ENCODE measurements at regions not wholly inside any gene's neighbourhood (a gene's known extent, or its start where the extent isn't known, plus 50 kb on each side); places are given as distances from the start of the nearest gene placed in this dataset.

DNA sequence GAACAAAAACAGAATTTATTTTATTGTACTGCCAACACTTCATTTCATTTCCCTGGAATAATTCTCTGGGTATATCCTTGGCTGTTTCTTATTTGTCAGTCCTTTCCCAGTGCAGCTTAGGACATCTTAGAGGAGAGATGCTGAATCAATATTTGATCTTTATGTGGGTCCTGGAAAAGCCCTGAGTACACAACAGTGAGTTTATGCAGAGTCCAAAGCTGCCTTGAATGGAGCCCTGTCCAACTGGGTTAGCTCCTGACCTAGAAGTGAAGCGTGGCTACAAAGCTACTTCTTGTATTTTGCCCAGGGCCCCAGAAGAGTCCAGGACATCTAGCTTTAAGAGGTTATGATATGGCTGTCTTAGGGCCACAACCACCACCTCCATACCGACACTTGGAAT is 378.0 kb upstream of the FAT3 start:
- H3K4me3 ChIP-seq (ENCODE audit: low read length) = no peak overlapping the region
- DNase-seq (ENCODE audit: low read depth, low spot score) = no peak

DNA sequence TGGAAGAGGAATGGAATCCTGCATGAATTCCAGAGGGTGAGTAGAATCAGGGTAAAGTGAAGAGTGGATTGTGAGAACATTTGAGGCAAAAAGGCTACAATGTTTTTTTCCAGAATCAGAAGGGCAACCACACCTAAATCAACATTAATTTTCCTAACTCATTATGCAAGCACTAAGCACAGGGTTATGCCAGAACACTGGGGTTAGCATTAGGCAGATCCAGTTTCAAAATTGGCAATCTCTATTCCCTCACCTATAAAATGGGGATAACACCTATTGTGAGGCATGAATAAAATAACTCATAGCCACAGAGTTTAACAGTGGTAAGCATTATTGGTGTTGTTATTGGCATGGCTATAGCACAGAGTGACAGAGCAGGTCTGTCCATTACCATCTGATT is 378.6 kb upstream of the FAT3 start:
- H3K4me3 ChIP-seq (ENCODE audit: low read length) = no peak overlapping the region
- no peak for DNase-seq (ENCODE audit: low read depth, low spot score)

DNA sequence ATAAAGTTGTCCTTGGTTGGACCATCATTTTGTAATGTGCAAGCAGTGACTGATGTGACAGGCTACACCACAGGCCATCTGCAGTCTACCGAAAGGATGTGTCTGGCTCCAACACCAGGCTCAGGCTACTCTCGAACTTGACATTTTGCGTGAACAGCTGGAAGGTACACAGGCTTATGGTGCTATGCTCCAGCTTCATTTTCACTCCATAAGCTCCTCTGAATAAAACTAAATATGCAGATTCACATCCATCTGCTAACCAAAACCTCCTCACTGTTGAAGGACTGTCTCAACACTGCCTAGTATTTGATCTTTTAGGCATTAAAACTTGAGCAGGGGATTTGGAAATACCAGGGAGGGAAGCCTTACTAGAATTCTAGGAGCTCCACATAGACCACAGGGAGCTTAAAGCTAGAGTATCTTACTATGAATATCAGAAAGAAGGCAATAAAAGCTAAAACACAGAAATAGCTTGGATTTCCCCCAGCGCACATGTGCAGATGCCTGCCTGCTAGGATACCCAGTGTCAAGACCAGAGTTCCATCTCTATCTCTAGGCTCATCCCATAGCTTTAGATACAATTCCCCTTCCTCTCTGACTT is 383.9 kb upstream of the FAT3 start:
- DNase-seq (ENCODE audit: low read depth, low spot score) = no peak
- no peak overlapping the region for H3K4me3 ChIP-seq (ENCODE audit: low read length)

DNA sequence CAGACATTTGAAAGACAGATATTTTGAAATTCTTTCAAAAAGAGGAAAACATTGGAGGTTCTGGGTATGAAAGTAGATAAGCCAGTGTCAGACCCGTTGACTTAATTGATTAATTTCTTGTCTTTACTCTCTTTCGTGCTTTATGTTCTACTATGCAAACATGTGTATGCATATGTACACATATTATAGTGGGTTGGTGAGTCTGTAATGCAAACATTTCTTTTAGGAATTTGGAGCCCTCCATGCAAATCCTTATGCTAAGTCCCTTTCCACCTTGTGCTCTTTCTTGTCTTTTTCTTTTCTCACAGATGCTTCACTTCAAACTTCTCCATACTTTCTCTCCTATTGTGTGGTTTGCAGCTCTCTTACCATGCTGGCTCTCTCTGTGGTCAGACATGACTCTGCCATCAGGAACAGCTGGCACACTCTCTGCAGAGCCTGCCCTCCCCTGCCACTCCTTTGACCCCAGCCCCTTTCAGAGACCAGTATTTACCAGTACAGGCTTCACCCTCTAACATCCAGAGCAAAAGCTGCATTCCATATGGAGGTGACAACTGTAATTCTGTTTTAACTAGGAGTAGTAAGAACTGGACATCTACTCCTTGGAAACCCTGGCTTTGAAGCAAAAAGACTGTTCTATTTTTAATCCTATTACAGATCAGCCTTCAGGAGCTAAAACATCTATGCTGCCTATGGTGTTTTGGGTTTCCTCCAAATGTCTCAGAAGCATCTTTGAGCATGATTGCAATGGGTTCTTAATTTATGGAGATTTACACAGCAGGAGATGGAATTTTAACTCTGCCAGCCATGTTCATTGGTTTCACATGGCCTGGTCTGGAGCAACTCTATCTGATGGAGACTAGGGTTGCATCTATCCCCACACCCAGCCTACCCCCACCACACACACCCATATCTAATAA is 386.9 kb upstream of the FAT3 start:
- no peak for DNase-seq (ENCODE audit: low read depth, low spot score)
- no peak overlapping the region for H3K4me3 ChIP-seq (ENCODE audit: low read length)

DNA sequence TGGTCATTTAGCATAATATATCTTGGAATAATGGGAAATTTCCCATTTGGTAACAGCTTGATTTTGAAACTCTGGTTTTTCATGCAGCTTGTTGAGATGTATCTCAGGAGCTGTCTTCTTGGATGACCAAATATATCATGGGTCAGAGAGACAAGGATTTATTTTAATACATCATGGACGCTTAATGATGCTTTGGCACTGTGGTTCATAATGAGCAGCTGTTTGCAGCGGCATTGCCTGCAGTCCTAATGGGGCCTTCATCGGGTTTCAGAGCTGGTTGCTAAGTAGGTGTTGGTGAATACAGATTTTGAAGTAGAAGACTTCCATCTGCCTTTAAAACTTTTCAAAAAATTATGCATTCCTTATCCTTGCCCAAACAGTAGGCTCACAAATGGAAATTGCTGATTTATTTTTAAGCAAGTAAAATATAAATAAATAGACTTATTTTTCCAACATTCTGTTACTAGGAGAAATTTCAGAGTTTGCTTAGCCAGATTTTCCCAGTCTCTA is 389.5 kb upstream of the FAT3 start:
- DNase-seq (ENCODE audit: low read depth, low spot score) = no peak
- no peak overlapping the region for H3K4me3 ChIP-seq (ENCODE audit: low read length)

DNA sequence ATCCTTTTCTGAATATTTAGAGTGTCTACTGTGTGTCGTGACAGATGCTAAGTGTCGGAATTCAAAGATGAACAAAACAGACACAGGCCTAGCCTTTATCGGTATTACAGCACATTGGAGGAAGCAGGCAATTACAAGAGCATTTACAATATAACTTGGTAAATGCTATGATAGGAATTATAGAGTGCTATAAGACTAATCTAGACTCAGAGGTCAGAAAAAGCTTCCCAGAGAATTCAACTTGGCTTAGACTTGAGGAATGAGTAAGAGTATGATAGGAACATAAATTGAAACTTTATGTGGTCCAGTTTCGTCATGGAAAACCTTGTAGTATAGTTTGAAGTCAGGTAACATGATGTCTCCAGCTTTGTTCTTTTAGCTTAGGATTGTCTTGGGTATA is 395.7 kb upstream of the FAT3 start:
- DNase-seq (ENCODE audit: low read depth, low spot score) = no peak
- H3K4me3 ChIP-seq (ENCODE audit: low read length) = no peak overlapping the region

DNA sequence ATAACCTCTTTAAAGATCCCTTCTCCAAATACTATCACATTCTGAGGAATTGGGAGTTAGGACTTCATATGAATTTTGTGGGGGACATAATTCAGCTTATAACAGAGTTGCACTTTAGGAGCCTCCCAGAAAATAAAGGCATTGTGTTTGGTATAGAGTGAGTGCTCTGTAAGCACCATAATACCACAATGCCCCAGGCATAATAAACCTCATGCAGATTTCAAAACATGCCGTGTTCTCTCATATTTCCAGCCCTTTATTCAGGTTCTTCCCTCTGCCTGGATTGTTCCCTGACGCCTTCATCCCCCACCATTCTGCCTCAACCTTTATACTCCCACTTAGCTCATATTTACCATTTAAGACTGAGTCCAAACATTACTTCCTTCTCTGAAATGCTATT is 398.8 kb upstream of the FAT3 start:
- no peak overlapping the region for H3K4me3 ChIP-seq (ENCODE audit: low read length)
- no peak for DNase-seq (ENCODE audit: low read depth, low spot score)

DNA sequence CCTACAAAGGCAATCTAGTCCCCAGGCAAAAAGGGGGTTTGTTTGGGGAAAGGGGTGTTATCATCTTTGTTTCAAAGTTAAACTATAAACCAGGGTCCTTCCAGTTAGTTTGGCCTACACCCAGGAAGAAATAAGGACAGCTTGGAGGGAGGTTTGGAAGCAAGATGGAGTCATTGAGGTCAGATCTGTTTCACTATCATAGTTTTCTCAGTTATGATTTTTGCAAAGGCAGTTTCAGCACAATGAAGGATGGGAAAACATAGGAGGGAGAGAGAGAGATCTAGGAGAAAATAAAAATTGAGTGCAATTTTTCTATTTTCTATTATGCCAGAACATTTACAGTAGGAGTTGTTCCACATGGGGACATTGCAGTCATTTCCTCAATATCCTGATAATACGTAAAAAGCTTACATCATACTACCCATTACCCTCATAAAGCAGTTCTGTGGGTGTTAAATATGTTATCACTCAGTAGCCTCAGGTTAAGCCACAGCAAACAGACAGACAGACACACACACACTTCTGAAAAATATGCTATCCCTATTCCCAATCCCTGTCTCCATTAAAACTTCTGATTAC is 401.3 kb upstream of the FAT3 start:
- no peak overlapping the region for H3K4me3 ChIP-seq (ENCODE audit: low read length)
- DNase-seq (ENCODE audit: low read depth, low spot score) = no peak

DNA sequence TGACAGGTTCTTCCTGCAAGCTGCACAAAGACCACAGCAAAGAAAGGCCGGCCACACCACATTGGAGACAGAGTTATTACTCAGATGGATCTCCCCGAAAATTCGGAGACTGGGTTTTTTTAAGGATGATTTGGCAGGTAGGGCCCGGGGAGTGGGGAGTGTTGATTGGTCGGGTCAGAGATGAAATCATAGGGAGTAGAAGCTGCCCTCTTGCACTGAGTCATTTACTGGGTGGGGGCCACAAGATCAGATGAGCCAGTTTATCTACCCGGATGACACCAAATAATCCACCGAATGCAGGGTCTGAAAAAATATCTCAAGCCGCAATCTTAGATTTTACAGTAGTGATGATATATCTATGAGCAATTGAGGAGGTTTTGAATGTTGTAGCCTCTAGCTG is 401.8 kb upstream of the FAT3 start:
- DNase-seq (ENCODE audit: low read depth, low spot score) = no peak
- no peak overlapping the region for H3K4me3 ChIP-seq (ENCODE audit: low read length)

DNA sequence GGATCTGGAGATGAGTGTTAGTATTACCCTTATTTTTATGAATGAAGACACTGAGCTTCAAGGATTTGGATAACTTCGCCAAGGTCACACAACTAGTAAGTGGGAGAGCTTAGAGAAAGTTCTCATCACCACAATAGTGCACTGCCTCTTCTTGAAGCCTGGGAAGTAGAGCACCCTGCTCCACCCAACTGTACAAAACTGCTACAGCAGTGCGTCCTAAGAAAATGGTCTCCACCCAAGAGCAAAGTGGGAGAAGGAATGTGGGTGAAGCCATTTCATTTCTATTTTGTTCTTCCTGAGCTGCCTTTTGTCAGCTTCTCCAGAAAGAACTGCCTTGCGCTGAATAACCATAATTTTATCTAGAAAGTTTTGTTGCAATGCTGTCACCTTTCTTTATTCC is 403.9 kb upstream of the FAT3 start:
- H3K4me3 ChIP-seq (ENCODE audit: low read length) = no peak overlapping the region
- DNase-seq (ENCODE audit: low read depth, low spot score) = no peak

DNA sequence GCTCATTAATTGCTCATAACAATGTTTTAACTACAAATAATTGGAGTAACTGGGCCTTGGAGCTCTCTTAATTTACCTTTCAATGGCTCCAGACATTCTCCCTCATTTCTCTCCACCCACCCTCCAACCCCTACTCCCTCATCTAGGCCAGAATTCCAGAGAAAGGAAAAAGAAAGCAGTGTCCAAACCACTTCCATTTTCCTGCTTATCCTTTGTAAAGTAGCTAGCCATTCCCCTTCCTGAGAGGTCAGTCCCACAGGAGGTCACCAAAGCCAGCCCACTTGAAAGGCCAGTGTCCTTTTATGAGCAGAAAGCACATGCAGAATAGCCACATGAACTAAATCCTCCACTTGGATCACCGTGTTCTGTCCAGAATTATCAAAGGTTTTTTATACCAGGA is 404.8 kb upstream of the FAT3 start:
- H3K4me3 ChIP-seq (ENCODE audit: low read length) = no peak overlapping the region
- no peak for DNase-seq (ENCODE audit: low read depth, low spot score)

DNA sequence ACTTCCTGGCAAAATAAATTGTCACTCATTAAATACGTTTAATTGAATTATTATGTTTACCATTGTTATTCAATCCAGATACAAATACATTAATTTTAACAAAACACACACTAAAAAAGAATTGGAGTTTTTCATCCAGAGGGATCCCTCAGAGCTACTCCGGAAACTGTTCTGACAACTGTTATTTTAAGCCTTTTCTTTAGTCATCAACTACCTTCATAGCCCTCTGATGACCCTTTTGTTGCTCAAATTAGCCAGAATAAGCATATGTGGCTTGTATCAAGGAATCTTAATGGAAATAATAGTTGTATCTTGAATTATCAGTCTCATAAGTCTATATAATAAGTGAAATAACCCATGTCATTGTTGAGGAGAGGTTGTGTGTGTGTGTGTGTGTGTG is 405.4 kb upstream of the FAT3 start:
- no peak for DNase-seq (ENCODE audit: low read depth, low spot score)
- H3K4me3 ChIP-seq (ENCODE audit: low read length) = no peak overlapping the region

DNA sequence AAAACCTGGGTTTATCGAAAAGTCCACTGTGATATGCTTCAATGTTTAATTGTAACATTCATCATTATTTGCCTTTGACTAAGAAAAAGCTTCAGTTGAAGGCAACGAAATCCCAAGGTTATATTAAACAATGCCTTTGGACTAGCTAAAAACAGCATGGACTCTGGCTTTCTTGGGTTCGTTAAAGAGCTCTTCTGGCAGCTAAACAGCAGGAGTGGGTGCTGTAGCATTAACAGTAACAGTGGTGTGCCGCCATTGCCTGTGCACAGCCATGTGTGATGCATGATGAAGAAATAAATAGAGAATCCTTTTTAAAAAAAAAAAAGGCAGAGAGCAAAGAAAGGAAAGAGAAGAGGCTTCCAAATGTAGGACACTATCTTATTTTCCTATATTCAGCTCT is 406.6 kb upstream of the FAT3 start:
- no peak overlapping the region for H3K4me3 ChIP-seq (ENCODE audit: low read length)
- DNase-seq (ENCODE audit: low read depth, low spot score) = no peak

DNA sequence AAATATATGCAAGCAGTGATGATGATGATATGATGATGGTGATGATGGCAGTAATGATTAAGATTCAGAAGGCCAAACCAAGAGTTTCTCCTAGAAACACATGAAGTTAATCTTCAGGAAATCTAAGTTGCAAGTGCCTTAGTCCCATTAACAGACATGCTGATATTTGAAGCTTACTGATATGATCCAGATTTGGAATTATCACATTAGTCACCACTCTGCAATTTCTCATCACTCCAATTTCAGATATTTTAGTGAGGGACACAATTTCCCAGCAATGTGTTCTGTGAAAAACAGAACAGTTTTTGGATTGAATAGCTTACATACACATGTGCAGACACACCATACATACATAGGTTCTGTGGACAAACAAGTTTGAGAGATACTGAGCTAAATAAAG is 411.4 kb upstream of the FAT3 start:
- DNase-seq (ENCODE audit: low read depth, low spot score) = no peak

DNA sequence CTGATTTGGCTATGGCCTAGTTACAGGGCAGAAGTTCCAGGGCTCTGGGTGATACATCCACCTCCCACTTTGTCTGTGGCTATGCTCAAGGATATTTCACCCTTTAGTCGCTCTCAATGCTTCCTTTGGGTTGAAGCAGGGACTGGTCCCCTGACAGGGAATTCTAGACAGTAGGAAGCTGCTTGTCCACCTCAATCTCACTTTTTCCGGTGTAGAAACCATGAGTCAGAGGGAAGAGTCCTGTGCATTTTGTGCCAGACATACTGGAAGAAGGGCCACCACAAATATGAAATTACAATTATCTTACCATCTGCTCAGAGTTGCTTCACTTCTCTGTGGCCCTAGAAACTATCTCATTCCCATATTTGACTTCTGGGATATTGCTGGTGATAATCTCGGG is 413.7 kb upstream of the FAT3 start:
- no peak for DNase-seq (ENCODE audit: low read depth, low spot score)

More for the DNA sequence above, 411.4 kb upstream of the FAT3 start:
- no peak overlapping the region for H3K4me3 ChIP-seq (ENCODE audit: low read length)

DNA sequence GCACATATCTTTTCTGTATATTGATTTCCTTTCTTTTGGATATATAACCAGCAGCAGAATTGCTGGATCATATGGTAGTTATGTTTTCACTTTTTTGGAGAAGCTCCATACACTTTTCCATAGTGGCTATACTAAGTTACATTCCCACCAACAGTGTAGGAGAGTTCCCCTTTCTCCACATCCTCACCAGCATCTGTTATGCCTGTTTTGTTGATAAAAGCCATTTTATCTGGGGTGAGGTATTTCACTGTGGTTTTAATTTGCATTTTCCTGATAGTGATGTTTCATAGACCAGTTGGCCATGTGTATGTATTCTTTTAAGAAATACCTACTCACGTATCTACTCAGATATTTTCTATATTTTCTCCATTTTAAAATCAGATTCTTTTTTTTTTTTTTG is 419.3 kb upstream of the FAT3 start:
- DNase-seq (ENCODE audit: low read depth, low spot score) = no peak
- no peak overlapping the region for H3K4me3 ChIP-seq (ENCODE audit: low read length)

More for the DNA sequence above, 413.7 kb upstream of the FAT3 start:
- H3K4me3 ChIP-seq (ENCODE audit: low read length) = no peak overlapping the region

DNA sequence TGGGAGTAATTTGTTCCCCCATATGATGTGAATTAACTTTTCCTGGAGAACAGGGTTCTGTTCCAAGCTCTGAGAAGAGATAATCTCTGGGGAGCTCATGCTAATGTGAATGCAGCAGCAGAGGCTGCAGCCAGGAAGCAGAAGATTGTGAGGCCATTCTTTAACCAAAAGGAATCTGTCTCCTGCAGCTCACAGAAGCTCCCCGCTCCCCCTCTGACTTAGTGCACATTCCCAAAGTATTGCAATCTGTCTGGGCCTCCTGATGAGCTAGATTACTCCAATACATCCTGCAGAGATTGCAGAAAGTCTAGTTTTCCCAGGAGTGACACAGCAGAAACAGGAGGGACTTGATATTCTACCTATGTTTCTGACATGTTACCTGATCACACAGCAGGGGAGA is 420.6 kb upstream of the FAT3 start:
- no peak for DNase-seq (ENCODE audit: low read depth, low spot score)
- no peak overlapping the region for H3K4me3 ChIP-seq (ENCODE audit: low read length)

DNA sequence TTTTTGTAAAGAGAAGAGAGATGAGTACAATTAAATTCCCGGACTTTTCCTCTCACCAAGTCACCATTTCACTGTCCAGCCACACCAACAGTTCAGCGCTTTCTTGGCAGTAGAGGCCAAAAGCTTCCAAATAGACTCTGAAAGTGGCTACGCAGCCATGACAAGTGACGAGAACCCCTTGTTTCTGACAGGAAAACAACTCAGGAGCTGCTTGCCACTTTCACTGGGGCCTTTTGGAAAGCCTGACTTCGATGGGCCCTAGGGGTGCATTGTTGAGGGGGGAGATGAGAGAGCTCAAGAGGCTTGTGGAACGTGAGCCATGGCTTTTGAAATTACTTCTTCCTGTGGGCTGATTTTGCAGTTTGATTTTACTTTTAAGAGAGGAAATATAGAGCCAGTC is 422.1 kb upstream of the FAT3 start:
- no peak overlapping the region for H3K4me3 ChIP-seq (ENCODE audit: low read length)
- DNase-seq (ENCODE audit: low read depth, low spot score) = no peak

DNA sequence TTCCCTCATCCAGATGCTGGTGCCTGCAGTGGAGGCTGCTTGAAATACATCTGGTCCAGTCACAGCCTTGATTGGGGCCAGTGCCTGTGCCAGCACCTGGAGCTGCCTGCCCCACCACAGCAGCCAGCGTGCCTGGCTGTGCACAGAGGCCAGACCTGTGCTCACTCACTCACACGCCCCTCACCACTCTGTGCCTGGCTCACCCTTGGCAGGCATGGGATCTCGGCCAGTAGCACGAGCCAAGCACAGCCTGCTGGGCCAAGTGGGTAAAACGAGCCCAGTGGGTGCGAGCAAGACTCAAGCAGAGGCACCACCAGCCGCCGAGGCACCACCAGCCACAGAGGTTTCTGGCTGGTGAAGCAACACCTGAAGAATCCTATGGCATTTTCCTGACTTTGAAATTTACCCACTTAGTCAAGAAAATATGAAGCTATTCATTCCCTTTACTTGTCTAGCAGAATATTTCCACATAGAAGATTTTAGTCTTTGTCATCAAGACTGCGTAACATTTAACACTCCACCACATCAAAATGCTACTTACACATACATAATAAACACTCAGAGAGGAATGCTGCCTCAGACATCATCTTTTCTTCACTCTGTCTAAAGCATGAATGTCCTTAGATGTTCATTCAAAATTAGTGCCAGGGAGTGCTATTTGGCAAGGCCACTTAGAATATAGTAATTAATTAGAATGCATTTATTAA is 424.3 kb upstream of the FAT3 start:
- DNase-seq (ENCODE audit: low read depth, low spot score) = no peak
- H3K4me3 ChIP-seq (ENCODE audit: low read length) = no peak overlapping the region

DNA sequence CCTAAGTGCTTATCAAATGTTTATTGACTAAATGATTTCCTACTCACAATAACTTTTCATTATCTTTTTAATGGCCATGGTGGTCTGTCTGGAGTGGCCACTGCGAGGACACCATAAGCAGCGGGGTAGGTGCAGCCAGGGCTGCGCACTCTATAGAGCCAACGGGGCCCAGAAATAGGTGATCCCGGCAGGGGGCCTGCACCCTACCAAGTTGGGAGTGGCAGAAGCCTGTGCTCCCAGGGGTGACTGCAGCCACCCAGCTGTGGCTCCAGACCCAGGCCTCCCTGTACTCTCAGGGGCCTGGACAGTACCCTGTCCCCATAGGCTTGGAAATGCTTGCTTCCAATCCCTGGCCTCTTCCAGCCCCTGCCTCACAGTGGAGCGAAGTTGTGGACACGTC is 426.4 kb upstream of the FAT3 start:
- no peak overlapping the region for H3K4me3 ChIP-seq (ENCODE audit: low read length)
- no peak for DNase-seq (ENCODE audit: low read depth, low spot score)
